Stimulated activated CD8-positive, alpha-beta memory T cell treated with anti-CD3 and anti-CD28 coated beads, Interleukin-7, amount 100 ng/mL, for 1 hour (primary cell): ENCODE measurements at regions not wholly inside any gene's neighbourhood (a gene's known extent, or its start where the extent isn't known, plus 50 kb on each side); places are given as distances from the start of the nearest gene placed in this dataset.

ENCODE experiments used
- DNase-seq, 2 donors: peaks; one replicate each; pipeline ENCODE4 v3.0.0-alpha.2; 2020; ENCODE audit warnings: low read depth in 2 of 2

DNA sequence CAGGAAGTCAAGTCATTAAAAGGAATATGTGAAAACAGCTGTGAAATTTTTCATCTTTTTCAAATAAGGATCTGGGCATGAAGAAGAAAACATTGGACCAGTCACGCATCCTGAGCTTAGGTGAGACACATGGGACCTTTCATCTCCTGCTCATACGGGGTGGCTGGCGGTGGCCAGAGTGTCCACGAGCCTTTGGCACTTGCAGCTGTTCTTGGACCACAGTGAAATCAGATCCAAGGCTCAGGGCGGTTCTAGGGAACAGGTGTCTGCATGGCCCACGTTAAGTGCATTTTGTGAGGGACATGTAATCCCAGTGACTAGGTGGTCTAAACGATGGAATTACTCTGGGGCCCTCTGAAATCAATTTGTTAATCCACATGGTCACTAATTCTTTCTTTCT lies 212.7 kb upstream of the COPS8 start:
- DNase-seq = no peak

DNA sequence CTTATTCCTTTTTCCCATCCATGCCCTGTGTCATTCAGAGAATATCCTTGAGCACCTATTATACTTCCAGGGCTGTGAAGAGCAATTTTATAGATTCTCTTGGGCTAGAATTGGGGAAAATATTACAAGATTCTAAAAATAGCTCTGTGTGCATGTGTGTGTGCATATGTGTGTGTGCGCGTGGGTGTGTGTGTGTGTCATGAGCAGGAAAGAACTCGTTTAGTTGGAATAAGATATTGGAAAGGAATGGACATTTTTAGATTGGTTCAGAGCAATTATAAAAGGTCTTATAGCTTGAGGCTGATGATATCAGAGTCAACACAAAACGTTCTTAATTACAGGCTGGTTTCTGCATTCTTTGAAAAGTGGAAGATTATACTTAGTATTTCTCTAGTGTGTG lies 212.1 kb upstream of the COPS8 start:
- no peak for DNase-seq

GRCh38 chr2:236874866-236875481 lies 210.7 kb upstream of the COPS8 start:
- no peak for DNase-seq

- DNase-seq = no peak
Measured at GRCh38 chr2:236875906-236876505, 209.7 kb upstream of the COPS8 start.

DNA sequence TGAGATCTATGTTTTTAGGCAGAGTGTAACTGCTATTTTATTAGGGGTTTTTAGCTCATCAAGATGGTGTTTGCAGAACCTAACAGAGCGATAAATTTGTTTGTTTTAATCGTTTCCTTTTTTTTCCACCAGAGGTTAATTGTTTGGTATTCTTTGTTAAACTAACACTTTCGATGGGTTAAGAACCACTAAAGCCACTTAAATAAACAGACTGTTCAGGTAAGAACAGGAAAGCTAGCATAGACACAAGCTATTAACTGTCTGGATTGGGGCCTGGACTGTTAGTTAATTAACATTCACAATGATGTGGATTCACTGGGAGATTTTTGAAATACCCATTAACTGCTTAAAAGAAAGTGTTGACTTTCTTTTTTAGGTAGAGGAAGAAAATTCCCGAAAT lies 209.0 kb upstream of the COPS8 start:
- DNase-seq = no peak

GRCh38 chr2:236877972-236878371 lies 207.7 kb upstream of the COPS8 start:
- no peak for DNase-seq

- DNase-seq = no peak
Measured at GRCh38 chr2:236879416-236879963, 206.2 kb upstream of the COPS8 start.

- DNase-seq = no peak
Measured at GRCh38 chr2:236882074-236882473, 203.6 kb upstream of the COPS8 start.

GRCh38 chr2:236882930-236883329 lies 202.8 kb upstream of the COPS8 start:
- no peak for DNase-seq

GRCh38 chr2:236883819-236884218 lies 201.9 kb upstream of the COPS8 start:
- no peak for DNase-seq

DNA sequence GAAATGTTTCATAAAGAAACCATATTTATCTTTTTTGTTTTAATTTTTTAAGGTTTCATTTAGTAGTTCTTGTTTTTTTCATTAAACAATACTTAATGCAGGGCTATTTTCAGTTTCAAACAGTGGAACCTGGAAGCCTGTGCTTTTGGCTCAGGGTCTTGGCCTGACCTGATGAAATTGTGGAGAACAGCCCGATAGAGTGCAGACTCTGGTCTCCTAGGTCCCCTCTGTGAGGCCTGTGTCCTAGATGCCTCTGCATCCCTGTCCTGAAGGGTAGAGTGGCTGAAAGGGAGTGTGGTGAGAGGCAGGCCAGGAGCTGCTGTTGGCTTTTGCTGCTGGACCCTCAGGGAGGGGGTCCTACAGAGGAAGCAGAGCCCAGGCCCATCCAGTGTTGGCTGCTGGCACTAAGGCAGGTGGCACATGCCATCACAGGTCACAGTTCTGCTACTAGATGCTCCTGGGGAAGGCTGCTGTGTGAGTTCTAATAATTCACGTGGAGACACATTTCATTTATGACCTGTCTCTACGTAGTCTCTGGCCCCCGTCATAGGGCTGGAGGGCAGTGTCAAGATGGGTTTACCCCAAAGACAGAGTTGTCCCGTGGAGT lies 201.0 kb upstream of the COPS8 start:
- no peak for DNase-seq

GRCh38 chr2:236886456-236886855 lies 199.2 kb upstream of the COPS8 start:
- no peak for DNase-seq

DNA sequence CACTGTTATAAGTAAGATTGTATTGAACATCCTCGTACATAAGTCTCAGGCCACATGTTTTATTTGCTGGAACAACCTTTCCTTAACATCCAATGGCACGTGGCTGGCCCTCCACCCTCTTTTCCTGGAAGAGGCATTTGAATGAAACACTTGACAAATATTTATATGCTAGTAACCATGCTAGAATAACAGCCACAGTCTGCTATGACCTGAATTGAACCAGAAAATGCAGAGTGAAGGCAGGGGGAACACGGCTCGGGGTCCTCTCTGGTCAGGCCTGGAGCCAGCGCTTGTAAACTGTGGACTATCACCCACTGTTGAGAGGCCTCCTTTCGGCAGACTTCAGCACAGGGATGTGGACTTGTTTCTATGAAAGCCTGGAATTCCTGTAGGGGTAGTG lies 198.2 kb upstream of the COPS8 start:
- DNase-seq = no peak

DNA sequence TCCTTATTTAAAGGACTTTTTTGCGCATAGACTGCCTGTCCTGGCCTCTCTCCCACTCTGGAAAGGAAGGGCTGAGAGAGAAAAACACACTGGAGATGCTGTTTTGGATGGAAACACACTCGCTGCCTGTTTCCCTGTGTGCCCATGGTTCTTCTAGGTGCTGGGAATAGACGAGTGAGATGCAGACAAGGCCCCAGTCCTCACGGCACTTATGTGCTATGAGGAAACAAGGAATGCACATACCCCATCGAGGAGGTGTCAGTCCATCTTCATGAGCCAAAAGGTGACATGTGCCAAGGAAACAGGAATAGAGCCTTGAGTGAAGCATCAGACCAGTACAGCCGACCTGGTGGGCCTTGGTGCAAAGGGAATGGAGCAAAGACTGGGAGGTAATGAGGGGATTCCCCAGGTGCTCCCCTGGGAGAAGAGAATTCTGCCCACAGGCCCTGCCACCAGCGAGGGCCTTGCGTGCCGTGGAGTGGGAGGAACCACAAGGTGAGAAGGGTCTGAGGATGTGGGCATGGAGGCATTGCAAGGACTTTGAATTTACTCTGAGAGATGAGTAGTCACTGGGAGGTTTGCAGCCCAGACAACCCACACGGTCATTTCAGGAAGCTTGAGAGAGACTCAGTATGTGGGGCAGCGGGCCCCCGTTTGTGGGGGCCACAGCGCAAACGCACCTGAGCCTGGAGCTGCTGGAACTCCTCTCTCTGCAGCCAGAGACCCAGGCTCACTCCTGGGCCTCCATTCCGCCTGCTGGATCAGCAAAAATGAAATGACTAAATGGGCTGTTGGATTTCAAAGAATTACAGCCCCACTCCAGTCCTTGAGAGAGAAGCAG lies 197.5 kb upstream of the COPS8 start:
- DNase-seq = no peak

DNA sequence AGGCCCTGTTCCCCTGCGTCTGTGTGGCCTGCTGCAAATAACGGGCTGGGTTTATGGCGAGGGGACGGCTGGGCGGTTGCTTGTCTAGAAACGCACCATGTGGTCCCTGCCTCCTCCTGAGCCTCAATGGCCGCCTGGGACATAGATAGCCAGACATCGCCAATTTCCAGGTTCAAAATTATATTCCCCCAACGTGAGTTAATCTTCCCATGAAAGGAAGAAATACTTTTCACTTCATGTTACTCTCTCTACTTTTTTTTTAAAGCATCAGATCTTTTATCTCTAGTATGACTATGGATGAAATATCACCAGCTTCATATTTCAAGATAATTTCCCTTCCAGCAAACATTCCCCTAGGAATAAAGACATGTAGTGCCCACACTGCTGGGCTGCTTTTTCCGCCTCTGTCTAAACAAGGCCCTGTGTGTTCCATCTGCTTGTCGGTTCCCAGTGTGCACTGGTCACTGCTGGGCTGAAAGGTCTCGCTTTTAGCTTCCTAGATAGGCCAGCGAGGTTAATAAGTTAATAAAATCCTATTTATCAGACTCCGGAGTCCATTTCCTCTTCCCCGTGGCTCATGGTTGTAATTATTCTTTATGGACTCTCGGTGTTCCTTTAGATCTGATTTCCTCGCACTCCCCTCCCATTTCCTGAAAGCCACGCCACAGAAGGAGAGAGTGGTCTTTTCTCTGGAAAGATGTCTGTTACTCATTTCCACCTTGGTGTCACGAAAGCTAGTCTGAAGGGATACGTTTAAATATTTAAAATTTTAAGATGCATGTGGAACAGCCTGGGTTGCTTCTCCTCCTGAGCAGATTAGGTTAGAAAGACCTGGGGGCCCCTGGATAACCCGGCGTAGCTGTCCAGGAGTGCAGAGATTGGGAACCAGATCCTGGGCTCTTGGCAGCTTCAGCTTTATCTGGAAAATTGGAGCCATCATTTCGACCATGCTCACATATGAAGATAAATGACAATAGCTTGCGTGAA lies 196.6 kb upstream of the COPS8 start:
- no peak for DNase-seq

DNA sequence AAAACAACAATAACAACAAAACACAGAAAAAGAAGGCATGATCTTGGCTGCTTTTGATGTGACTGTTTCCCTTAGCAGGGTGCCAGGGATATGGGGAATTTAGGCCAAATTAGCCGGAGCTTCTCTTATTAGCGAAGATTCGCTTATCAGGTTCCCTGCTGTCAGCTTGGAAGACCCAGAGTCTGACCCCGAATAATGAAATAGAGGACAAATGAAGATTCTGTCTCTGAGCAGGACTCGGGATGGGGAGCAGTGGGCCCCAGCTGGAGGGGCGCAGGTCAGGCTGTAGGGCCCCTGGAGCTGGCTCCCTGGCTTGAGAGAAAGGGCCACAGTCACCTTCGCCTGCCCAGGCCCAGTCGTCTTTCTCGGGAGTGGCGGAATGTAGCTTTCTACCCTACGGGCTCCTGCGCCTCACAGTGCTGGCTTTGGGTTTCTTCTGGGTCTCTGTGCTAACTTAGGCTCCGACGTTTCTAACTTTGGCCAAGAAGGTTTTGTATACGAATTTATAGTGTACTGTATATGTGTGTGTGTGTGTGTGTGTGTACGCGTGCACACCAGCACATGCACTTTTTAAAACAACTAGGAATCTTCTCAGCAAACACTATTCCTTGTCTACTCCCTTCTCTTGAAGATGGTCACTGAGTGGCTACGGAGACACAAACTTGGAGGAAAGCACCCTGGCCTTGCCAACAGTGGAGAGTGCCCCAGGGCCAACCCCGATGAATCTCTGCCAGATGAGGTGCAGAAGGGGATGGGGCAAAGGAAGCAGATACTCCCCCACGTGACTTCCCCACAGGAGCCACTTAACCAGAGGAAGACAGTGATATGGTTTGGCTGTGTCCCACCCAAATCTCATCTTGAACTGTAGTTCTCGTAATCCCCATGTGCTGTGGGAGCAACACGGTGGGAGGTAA lies 195.6 kb upstream of the COPS8 start:
- no peak for DNase-seq

GRCh38 chr2:236892721-236893120 lies 193.0 kb upstream of the COPS8 start:
- DNase-seq = no peak

GRCh38 chr2:236894791-236895190 lies 190.9 kb upstream of the COPS8 start:
- DNase-seq = no peak

DNA sequence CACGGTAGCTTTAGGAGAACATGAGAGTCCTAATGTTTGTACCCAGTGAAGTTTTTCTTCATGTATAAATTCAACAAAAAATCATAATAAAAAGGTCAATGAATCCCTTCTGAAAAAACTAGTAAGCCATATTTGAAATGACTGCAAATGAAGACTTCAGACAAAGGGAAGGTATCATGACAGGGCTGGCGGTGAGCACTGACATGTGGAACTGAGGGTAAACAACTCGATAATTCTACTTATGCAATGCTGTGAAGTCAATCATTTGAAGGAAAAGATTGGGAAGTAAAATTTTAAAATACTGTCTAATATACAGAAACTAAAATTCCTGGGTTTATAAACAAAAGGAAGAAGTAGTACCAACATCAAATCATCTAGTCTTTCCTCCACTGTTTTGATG lies 190.2 kb upstream of the COPS8 start:
- DNase-seq = no peak

- no peak for DNase-seq
Measured at GRCh38 chr2:236896688-236897087, 189.0 kb upstream of the COPS8 start.
